ENCODE measurements at regions not wholly inside any gene's neighbourhood (a gene's known extent, or its start where the extent isn't known, plus 50 kb on each side); places are given as distances from the start of the nearest gene placed in this dataset.

- peak; percentile 86 for ATAC-seq
- TF ChIP-seq ESRRG (CRISPR knock-in tag; IDR thresholded peaks at IDR 0.05) (no peak), ZC3H10 (CRISPR knock-in tag; IDR thresholded peaks at IDR 0.05) (no peak), GLIS3 (CRISPR knock-in tag; IDR thresholded peaks at IDR 0.05) (no peak), CSDC2 (CRISPR knock-in tag; IDR thresholded peaks at IDR 0.05) (no peak), CSRNP3 (CRISPR knock-in tag; IDR thresholded peaks at IDR 0.05) (no peak), ZFP30 (CRISPR knock-in tag; IDR thresholded peaks at IDR 0.05) (no peak), TSHZ2 (CRISPR knock-in tag; IDR thresholded peaks at IDR 0.05) (no peak), RARB (CRISPR knock-in tag; IDR thresholded peaks at IDR 0.05) (no peak), ZNF565 (CRISPR knock-in tag; conservative IDR thresholded peaks at IDR 0.05; ENCODE audit: low read depth) (no peak), OSR1 (CRISPR knock-in tag; IDR thresholded peaks at IDR 0.05) (no peak), TOX (CRISPR knock-in tag; IDR thresholded peaks at IDR 0.05; ENCODE audit: borderline replicate concordance) (no peak), ZNF8 (CRISPR knock-in tag; IDR thresholded peaks at IDR 0.05) (no peak), ARNTL (CRISPR knock-in tag; IDR thresholded peaks at IDR 0.05; ENCODE audit: borderline replicate concordance, low read depth) (no peak), ISL1 (CRISPR knock-in tag; IDR thresholded peaks at IDR 0.05) (no peak)
- TF ChIP-seq, protein P1, sequence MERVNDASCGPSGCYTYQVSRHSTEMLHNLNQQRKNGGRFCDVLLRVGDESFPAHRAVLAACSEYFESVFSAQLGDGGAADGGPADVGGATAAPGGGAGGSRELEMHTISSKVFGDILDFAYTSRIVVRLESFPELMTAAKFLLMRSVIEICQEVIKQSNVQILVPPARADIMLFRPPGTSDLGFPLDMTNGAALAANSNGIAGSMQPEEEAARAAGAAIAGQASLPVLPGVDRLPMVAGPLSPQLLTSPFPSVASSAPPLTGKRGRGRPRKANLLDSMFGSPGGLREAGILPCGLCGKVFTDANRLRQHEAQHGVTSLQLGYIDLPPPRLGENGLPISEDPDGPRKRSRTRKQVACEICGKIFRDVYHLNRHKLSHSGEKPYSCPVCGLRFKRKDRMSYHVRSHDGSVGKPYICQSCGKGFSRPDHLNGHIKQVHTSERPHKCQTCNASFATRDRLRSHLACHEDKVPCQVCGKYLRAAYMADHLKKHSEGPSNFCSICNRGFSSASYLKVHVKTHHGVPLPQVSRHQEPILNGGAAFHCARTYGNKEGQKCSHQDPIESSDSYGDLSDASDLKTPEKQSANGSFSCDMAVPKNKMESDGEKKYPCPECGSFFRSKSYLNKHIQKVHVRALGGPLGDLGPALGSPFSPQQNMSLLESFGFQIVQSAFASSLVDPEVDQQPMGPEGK (CRISPR knock-in tag; IDR thresholded peaks at IDR 0.05; ENCODE audit: borderline replicate concordance) = no peak
- TF ChIP-seq, protein P2, sequence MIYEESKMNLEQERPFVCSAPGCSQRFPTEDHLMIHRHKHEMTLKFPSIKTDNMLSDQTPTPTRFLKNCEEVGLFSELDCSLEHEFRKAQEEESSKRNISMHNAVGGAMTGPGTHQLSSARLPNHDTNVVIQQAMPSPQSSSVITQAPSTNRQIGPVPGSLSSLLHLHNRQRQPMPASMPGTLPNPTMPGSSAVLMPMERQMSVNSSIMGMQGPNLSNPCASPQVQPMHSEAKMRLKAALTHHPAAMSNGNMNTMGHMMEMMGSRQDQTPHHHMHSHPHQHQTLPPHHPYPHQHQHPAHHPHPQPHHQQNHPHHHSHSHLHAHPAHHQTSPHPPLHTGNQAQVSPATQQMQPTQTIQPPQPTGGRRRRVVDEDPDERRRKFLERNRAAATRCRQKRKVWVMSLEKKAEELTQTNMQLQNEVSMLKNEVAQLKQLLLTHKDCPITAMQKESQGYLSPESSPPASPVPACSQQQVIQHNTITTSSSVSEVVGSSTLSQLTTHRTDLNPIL (CRISPR knock-in tag; IDR thresholded peaks at IDR 0.05; ENCODE audit: low read depth) = no peak
- TF ChIP-seq, protein P3, sequence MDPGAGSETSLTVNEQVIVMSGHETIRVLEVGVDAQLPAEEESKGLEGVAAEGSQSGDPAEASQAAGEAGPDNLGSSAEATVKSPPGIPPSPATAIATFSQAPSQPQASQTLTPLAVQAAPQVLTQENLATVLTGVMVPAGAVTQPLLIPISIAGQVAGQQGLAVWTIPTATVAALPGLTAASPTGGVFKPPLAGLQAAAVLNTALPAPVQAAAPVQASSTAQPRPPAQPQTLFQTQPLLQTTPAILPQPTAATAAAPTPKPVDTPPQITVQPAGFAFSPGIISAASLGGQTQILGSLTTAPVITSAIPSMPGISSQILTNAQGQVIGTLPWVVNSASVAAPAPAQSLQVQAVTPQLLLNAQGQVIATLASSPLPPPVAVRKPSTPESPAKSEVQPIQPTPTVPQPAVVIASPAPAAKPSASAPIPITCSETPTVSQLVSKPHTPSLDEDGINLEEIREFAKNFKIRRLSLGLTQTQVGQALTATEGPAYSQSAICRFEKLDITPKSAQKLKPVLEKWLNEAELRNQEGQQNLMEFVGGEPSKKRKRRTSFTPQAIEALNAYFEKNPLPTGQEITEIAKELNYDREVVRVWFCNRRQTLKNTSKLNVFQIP (CRISPR knock-in tag; IDR thresholded peaks at IDR 0.05; ENCODE audit: borderline replicate concordance, low read depth) = no peak
Measured at GRCh38 chr14:31934767-31935266, 142.3 kb upstream of the ARHGAP5 start.

DNA sequence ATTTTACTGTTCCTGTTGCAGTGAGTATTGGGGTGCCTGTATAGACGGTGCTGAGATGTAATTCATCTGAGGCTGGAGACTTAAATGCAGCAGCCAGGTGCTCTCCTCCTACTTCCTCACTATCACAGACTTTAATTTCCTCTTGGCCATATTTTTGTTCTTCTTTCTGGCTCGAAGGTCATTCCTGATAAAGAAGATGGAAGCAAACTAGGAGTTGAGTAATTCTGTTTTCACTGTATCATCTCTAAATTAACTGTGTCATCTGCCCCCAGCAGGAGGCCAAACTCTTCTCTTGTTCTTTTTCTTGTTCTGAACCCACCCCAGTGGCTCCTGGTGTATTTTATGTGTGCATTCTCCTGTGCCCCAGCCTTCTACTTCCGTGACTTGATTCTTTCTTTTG, 141.7 kb upstream of the ARHGAP5 start:
- ATAC-seq = no peak
- TF ChIP-seq ZFP3 (CRISPR knock-in tag; IDR thresholded peaks at IDR 0.05) = no peak
- TF ChIP-seq CSRNP3 (CRISPR knock-in tag; IDR thresholded peaks at IDR 0.05) = no peak
- no peak for TF ChIP-seq ZNF8 (CRISPR knock-in tag; IDR thresholded peaks at IDR 0.05)
- no peak for TF ChIP-seq TCF4 (CRISPR knock-in tag; IDR thresholded peaks at IDR 0.05; ENCODE audit: borderline replicate concordance)
- no peak for TF ChIP-seq ZC3H10 (CRISPR knock-in tag; IDR thresholded peaks at IDR 0.05)
- TF ChIP-seq, protein P1 (CRISPR knock-in tag; IDR thresholded peaks at IDR 0.05; ENCODE audit: borderline replicate concordance) = no peak
- no peak for TF ChIP-seq ZNF565 (CRISPR knock-in tag; conservative IDR thresholded peaks at IDR 0.05; ENCODE audit: low read depth)
- TF ChIP-seq ZNF70 (CRISPR knock-in tag; IDR thresholded peaks at IDR 0.05) = no peak
- TF ChIP-seq, protein P2 (CRISPR knock-in tag; IDR thresholded peaks at IDR 0.05; ENCODE audit: low read depth) = no peak
- no peak for TF ChIP-seq SNAI2 (CRISPR knock-in tag; IDR thresholded peaks at IDR 0.05)
- TF ChIP-seq OSR1 (CRISPR knock-in tag; IDR thresholded peaks at IDR 0.05) = no peak
- TF ChIP-seq RARB (CRISPR knock-in tag; IDR thresholded peaks at IDR 0.05) = no peak
- TF ChIP-seq GLIS3 (CRISPR knock-in tag; IDR thresholded peaks at IDR 0.05) = no peak
- TF ChIP-seq ZFP30 (CRISPR knock-in tag; IDR thresholded peaks at IDR 0.05) = no peak
- no peak for TF ChIP-seq CSDC2 (CRISPR knock-in tag; IDR thresholded peaks at IDR 0.05)
- no peak for TF ChIP-seq ARNTL (CRISPR knock-in tag; IDR thresholded peaks at IDR 0.05; ENCODE audit: borderline replicate concordance, low read depth)
- no peak for TF ChIP-seq ESRRG (CRISPR knock-in tag; IDR thresholded peaks at IDR 0.05)
